ENCODE measurements at regions not wholly inside any gene's neighbourhood (a gene's known extent, or its start where the extent isn't known, plus 50 kb on each side); places are given as distances from the start of the nearest gene placed in this dataset.

DNA sequence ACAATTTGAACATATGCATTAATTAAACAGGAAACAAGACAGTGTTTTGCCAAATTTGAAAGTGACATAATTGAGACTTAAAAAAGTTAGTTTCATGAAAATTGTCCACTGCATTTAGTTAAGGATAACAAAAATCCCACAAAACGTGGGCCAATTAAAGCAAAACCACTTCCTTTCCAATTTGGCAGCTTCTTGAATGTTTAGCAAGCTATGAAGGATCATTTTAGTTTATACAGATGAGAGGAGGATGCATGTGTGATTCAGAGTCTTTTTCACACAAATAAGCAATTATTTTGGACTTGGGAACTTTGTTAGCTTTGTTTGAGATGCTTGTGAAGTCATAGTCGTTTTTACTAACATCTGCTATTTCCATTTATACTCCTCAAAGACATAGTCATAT, 109.6 kb downstream of the ATXN7L3B start:
- H4K8ac ChIP-seq (ENCODE audit: low read depth, low read length) = no peak overlapping the region
- no peaks in the 10 kb centered on the region for H3K9me3 ChIP-seq (ENCODE audit: insufficient read depth, low read depth, low read length)
- H3K4me3 ChIP-seq (ENCODE audit: low read depth, low read length) = no peak overlapping the region
- H2AK5ac ChIP-seq (ENCODE audit: low read length) = no peak overlapping the region
- no peak overlapping the region for H3K23ac ChIP-seq (ENCODE audit: low read length)
- WGBS (ENCODE audit: extremely low coverage, insufficient coverage, insufficient read length) = no CpG with 5 or more reads among the region's 2 CpGs
- H3K27ac ChIP-seq (ENCODE audit: low read depth, low read length) = no peak overlapping the region
- no peak overlapping the region for H3K4me2 ChIP-seq (ENCODE audit: low read length)
- H2BK5ac ChIP-seq (ENCODE audit: low read depth, low read length, poor library complexity) = no peak overlapping the region
- no peaks in the 10 kb centered on the region for H3K79me2 ChIP-seq (ENCODE audit: control insufficient read depth, insufficient read depth, low read length, poor library complexity)
- no peaks in the 10 kb centered on the region for H3K79me1 ChIP-seq (ENCODE audit: low read length)
- H3K27me3 ChIP-seq (ENCODE audit: insufficient read depth, low read length) = no peaks in the 10 kb centered on the region
- no peak overlapping the region for H2AFZ ChIP-seq (ENCODE audit: insufficient read depth, low read length, poor library complexity)
- H2BK12ac ChIP-seq (ENCODE audit: low read length) = no peak overlapping the region
- no peak overlapping the region for H3K14ac ChIP-seq (ENCODE audit: low read length)
- H4K12ac ChIP-seq (ENCODE audit: low read depth, low read length) = no peak overlapping the region
- H3K4ac ChIP-seq (ENCODE audit: low read depth, low read length) = no peak overlapping the region
- H4K91ac ChIP-seq (ENCODE audit: low read depth, low read length) = no peak overlapping the region
- H3K36me3 ChIP-seq (ENCODE audit: control insufficient read depth in 1 of 2, insufficient read depth in 2 of 2, low read length in 2 of 2) = no peaks in the 10 kb centered on the region
- no peaks in the 10 kb centered on the region for H3K4me1 ChIP-seq (ENCODE audit: control insufficient read depth in 1 of 2, insufficient read depth in 2 of 2, low read length in 2 of 2)
- H2BK120ac ChIP-seq (ENCODE audit: insufficient read depth, low read length, poor library complexity) = no peak overlapping the region
- no peak overlapping the region for H3K9ac ChIP-seq (ENCODE audit: low read length)
- no peak overlapping the region for H3K18ac ChIP-seq (ENCODE audit: low read length)
- no peak for DNase-seq

GRCh38 chr12:74656251-74656650, 118.6 kb downstream of the ATXN7L3B start:
- DNase-seq = no peak

DNA sequence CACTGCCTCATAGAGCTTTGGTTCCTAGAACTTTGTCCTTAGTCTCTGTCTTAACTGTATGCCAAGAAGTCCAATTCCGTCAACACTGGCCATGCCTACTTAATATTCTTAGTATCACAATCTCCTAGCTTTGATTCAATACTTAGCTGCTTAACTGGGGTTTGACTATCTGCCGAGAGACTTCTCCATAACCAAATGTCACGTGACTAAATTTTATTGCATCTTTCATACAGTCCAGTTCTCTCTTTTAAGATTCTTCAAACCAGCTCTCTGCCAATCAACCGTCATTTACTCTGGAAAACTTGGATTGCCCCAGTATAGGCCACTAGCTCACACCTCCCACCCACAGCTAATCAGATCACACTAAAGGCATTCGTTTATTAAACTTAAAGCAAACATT, 122.8 kb downstream of the ATXN7L3B start:
- no peak overlapping the region for H4K12ac ChIP-seq (ENCODE audit: low read depth, low read length)
- no peak overlapping the region for H2AK5ac ChIP-seq (ENCODE audit: low read length)
- no peak overlapping the region for H3K4ac ChIP-seq (ENCODE audit: low read depth, low read length)
- no peaks in the 10 kb centered on the region for H3K27me3 ChIP-seq (ENCODE audit: insufficient read depth, low read length)
- no peak overlapping the region for H3K23ac ChIP-seq (ENCODE audit: low read length)
- no peak overlapping the region for H3K9ac ChIP-seq (ENCODE audit: low read length)
- no peak overlapping the region for H3K4me3 ChIP-seq (ENCODE audit: low read depth, low read length)
- no peaks in the 10 kb centered on the region for H3K79me2 ChIP-seq (ENCODE audit: control insufficient read depth, insufficient read depth, low read length, poor library complexity)
- no peak overlapping the region for H2BK120ac ChIP-seq (ENCODE audit: insufficient read depth, low read length, poor library complexity)
- H3K27ac ChIP-seq (ENCODE audit: low read depth, low read length) = no peak overlapping the region
- no CpG with 5 or more reads among the region's 5 CpGs for WGBS (ENCODE audit: extremely low coverage, insufficient coverage, insufficient read length)
- H4K8ac ChIP-seq (ENCODE audit: low read depth, low read length) = no peak overlapping the region
- no peak overlapping the region for H3K14ac ChIP-seq (ENCODE audit: low read length)
- no peak overlapping the region for H2AFZ ChIP-seq (ENCODE audit: insufficient read depth, low read length, poor library complexity)
- H2BK12ac ChIP-seq (ENCODE audit: low read length) = no peak overlapping the region
- H3K36me3 ChIP-seq (ENCODE audit: control insufficient read depth in 1 of 2, insufficient read depth in 2 of 2, low read length in 2 of 2) = no peaks in the 10 kb centered on the region
- DNase-seq = no peak
- no peak overlapping the region for H3K18ac ChIP-seq (ENCODE audit: low read length)
- no peaks in the 10 kb centered on the region for H3K9me3 ChIP-seq (ENCODE audit: insufficient read depth, low read depth, low read length)
- no peak overlapping the region for H3K4me2 ChIP-seq (ENCODE audit: low read length)
- no peak overlapping the region for H2BK5ac ChIP-seq (ENCODE audit: low read depth, low read length, poor library complexity)
- no peak overlapping the region for H4K91ac ChIP-seq (ENCODE audit: low read depth, low read length)
- H3K79me1 ChIP-seq (ENCODE audit: low read length) = no peaks in the 10 kb centered on the region
- H3K4me1 ChIP-seq (ENCODE audit: control insufficient read depth in 1 of 2, insufficient read depth in 2 of 2, low read length in 2 of 2) = no peaks in the 10 kb centered on the region

More at GRCh38 chr12:74656251-74656650, 118.6 kb downstream of the ATXN7L3B start:
- no peaks in the 10 kb centered on the region for H3K79me1 ChIP-seq (ENCODE audit: low read length)
- H3K4me2 ChIP-seq (ENCODE audit: low read length) = no peak overlapping the region
- H3K4ac ChIP-seq (ENCODE audit: low read depth, low read length) = no peak overlapping the region
- H2BK12ac ChIP-seq (ENCODE audit: low read length) = no peak overlapping the region
- no peak overlapping the region for H3K23ac ChIP-seq (ENCODE audit: low read length)
- H2BK120ac ChIP-seq (ENCODE audit: insufficient read depth, low read length, poor library complexity) = no peak overlapping the region
- no peak overlapping the region for H3K14ac ChIP-seq (ENCODE audit: low read length)
- H3K27me3 ChIP-seq (ENCODE audit: insufficient read depth, low read length) = no peaks in the 10 kb centered on the region
- H2AK5ac ChIP-seq (ENCODE audit: low read length) = no peak overlapping the region
- H3K9me3 ChIP-seq (ENCODE audit: insufficient read depth, low read depth, low read length) = no peaks in the 10 kb centered on the region
- no peak overlapping the region for H4K12ac ChIP-seq (ENCODE audit: low read depth, low read length)
- no peak overlapping the region for H3K18ac ChIP-seq (ENCODE audit: low read length)
- no peak overlapping the region for H3K27ac ChIP-seq (ENCODE audit: low read depth, low read length)
- H2BK5ac ChIP-seq (ENCODE audit: low read depth, low read length, poor library complexity) = no peak overlapping the region
- no peak overlapping the region for H4K91ac ChIP-seq (ENCODE audit: low read depth, low read length)
- no peaks in the 10 kb centered on the region for H3K36me3 ChIP-seq (ENCODE audit: control insufficient read depth in 1 of 2, insufficient read depth in 2 of 2, low read length in 2 of 2)
- H3K4me3 ChIP-seq (ENCODE audit: low read depth, low read length) = no peak overlapping the region
- H3K79me2 ChIP-seq (ENCODE audit: control insufficient read depth, insufficient read depth, low read length, poor library complexity) = no peaks in the 10 kb centered on the region
- H4K8ac ChIP-seq (ENCODE audit: low read depth, low read length) = no peak overlapping the region
- no peaks in the 10 kb centered on the region for H3K4me1 ChIP-seq (ENCODE audit: control insufficient read depth in 1 of 2, insufficient read depth in 2 of 2, low read length in 2 of 2)
- H3K9ac ChIP-seq (ENCODE audit: low read length) = no peak overlapping the region
- H2AFZ ChIP-seq (ENCODE audit: insufficient read depth, low read length, poor library complexity) = no peak overlapping the region

- Histone ChIP-seq H3K36me3 (ENCODE audit: control insufficient read depth in 1 of 2, insufficient read depth in 2 of 2, low read length in 2 of 2) (no peaks in the 10 kb centered on the region), H3K79me2 (ENCODE audit: control insufficient read depth, insufficient read depth, low read length, poor library complexity) (no peaks in the 10 kb centered on the region), H3K4me1 (ENCODE audit: control insufficient read depth in 1 of 2, insufficient read depth in 2 of 2, low read length in 2 of 2) (no peaks in the 10 kb centered on the region), H4K91ac (ENCODE audit: low read depth, low read length) (no peak overlapping the region), H3K4ac (ENCODE audit: low read depth, low read length) (no peak overlapping the region), H3K23ac (ENCODE audit: low read length) (no peak overlapping the region), H2AFZ (ENCODE audit: insufficient read depth, low read length, poor library complexity) (no peak overlapping the region), H3K27me3 (ENCODE audit: insufficient read depth, low read length) (no peaks in the 10 kb centered on the region), H4K12ac (ENCODE audit: low read depth, low read length) (no peak overlapping the region), H3K14ac (ENCODE audit: low read length) (no peak overlapping the region), H3K9me3 (ENCODE audit: insufficient read depth, low read depth, low read length) (no peaks in the 10 kb centered on the region), H2BK12ac (ENCODE audit: low read length) (no peak overlapping the region), H3K79me1 (ENCODE audit: low read length) (no peaks in the 10 kb centered on the region), H3K4me3 (ENCODE audit: low read depth, low read length) (no peak overlapping the region), H2BK120ac (ENCODE audit: insufficient read depth, low read length, poor library complexity) (no peak overlapping the region), H3K9ac (ENCODE audit: low read length) (no peak overlapping the region), H3K18ac (ENCODE audit: low read length) (no peak overlapping the region), H2BK5ac (ENCODE audit: low read depth, low read length, poor library complexity) (no peak overlapping the region), H4K8ac (ENCODE audit: low read depth, low read length) (no peak overlapping the region), H3K27ac (ENCODE audit: low read depth, low read length) (no peak overlapping the region), H2AK5ac (ENCODE audit: low read length) (no peak overlapping the region), H3K4me2 (ENCODE audit: low read length) (no peak overlapping the region)
- WGBS (ENCODE audit: extremely low coverage, insufficient coverage, insufficient read length) = no CpG with 5 or more reads among the region's 20 CpGs
- DNase-seq = no peak
Measured at GRCh38 chr12:74663958-74664357, 126.3 kb downstream of the ATXN7L3B start.

GRCh38 chr12:74665690-74666089, 128.1 kb downstream of the ATXN7L3B start:
- Histone ChIP-seq H3K4me1 (ENCODE audit: control insufficient read depth in 1 of 2, insufficient read depth in 2 of 2, low read length in 2 of 2) (no peaks in the 10 kb centered on the region), H4K8ac (ENCODE audit: low read depth, low read length) (no peak overlapping the region), H3K18ac (ENCODE audit: low read length) (no peak overlapping the region), H3K23ac (ENCODE audit: low read length) (no peak overlapping the region), H2BK5ac (ENCODE audit: low read depth, low read length, poor library complexity) (no peak overlapping the region), H3K4ac (ENCODE audit: low read depth, low read length) (no peak overlapping the region), H4K12ac (ENCODE audit: low read depth, low read length) (no peak overlapping the region), H2BK120ac (ENCODE audit: insufficient read depth, low read length, poor library complexity) (no peak overlapping the region), H3K4me3 (ENCODE audit: low read depth, low read length) (no peak overlapping the region), H2AK5ac (ENCODE audit: low read length) (no peak overlapping the region), H2AFZ (ENCODE audit: insufficient read depth, low read length, poor library complexity) (no peak overlapping the region), H3K4me2 (ENCODE audit: low read length) (no peak overlapping the region), H3K79me1 (ENCODE audit: low read length) (no peaks in the 10 kb centered on the region), H3K79me2 (ENCODE audit: control insufficient read depth, insufficient read depth, low read length, poor library complexity) (no peaks in the 10 kb centered on the region), H3K9ac (ENCODE audit: low read length) (no peak overlapping the region), H3K14ac (ENCODE audit: low read length) (no peak overlapping the region), H3K9me3 (ENCODE audit: insufficient read depth, low read depth, low read length) (no peaks in the 10 kb centered on the region), H4K91ac (ENCODE audit: low read depth, low read length) (no peak overlapping the region), H3K27ac (ENCODE audit: low read depth, low read length) (no peak overlapping the region), H3K36me3 (ENCODE audit: control insufficient read depth in 1 of 2, insufficient read depth in 2 of 2, low read length in 2 of 2) (no peaks in the 10 kb centered on the region), H2BK12ac (ENCODE audit: low read length) (no peak overlapping the region), H3K27me3 (ENCODE audit: insufficient read depth, low read length) (no peaks in the 10 kb centered on the region)
- no peak for DNase-seq
